Mesothelial cell of epicardium (in vitro differentiated cells): ENCODE measurements at regions not wholly inside any gene's neighbourhood (a gene's known extent, or its start where the extent isn't known, plus 50 kb on each side); places are given as distances from the start of the nearest gene placed in this dataset.

ENCODE experiments used
- DNase-seq, 2 experiments: peaks; one replicate each; pipeline ENCODE4 v3.0.0; 2021; ENCODE audit warnings: low spot score in 2 of 2; ENCODE audit not compliant: unreplicated experiment in 2 of 2
- H3K27ac Mint-ChIP-seq: 2 replicates; pipeline ENCODE4 v1.8.0; 2021; ENCODE audit warnings: mixed read lengths
- H3K27me3 Mint-ChIP-seq: 2 replicates; pipeline ENCODE4 v1.8.0; 2021; ENCODE audit warnings: low read depth, mixed read lengths
- H3K36me3 Mint-ChIP-seq: 2 replicates; pipeline ENCODE4 v1.8.0; 2021; ENCODE audit warnings: mixed read lengths
- H3K4me1 Mint-ChIP-seq: 2 replicates; pipeline ENCODE4 v1.8.0; 2021; ENCODE audit warnings: mixed read lengths
- H3K4me3 Mint-ChIP-seq: 2 replicates; pipeline ENCODE4 v1.8.0; 2021; ENCODE audit warnings: mild to moderate bottlenecking, moderate library complexity, mixed read lengths
- H3K9me3 Mint-ChIP-seq: 2 replicates; pipeline ENCODE4 v1.8.0; 2021; ENCODE audit warnings: mixed read lengths
- CTCF ChIP-seq: fragments of 200-600 bp; sonication (generic); IDR thresholded peaks from one replicate; pipeline ENCODE4 v1.5.0; 2021; ENCODE audit warnings: antibody characterized with exemption; ENCODE audit not compliant: unreplicated experiment

GRCh38 chr9:108184009-108184408, 671.8 kb downstream of the ACTL7B start:
- no peak for DNase-seq
- Mint-ChIP-seq H3K9me3 (no peaks in the 10 kb centered on the region), H3K27ac (no peak overlapping the region), H3K36me3 (no peaks in the 10 kb centered on the region), H3K27me3 (peaks cover 9% of the 10 kb centered on the region), H3K4me1 (no peaks in the 10 kb centered on the region), H3K4me3 (no peak overlapping the region)
- TF ChIP-seq CTCF, result no peak

GRCh38 chr9:108182950-108183381, 672.8 kb downstream of the ACTL7B start:
- Mint-ChIP-seq H3K27me3 (peaks cover 11% of the 10 kb centered on the region), H3K9me3 (no peaks in the 10 kb centered on the region), H3K4me3 (no peak overlapping the region), H3K4me1 (no peaks in the 10 kb centered on the region), H3K27ac (no peak overlapping the region), H3K36me3 (no peaks in the 10 kb centered on the region)
- TF ChIP-seq CTCF, result no peak
- no peak for DNase-seq

- no peaks in the 10 kb centered on the region for H3K9me3 Mint-ChIP-seq
- H3K27ac Mint-ChIP-seq, result no peak overlapping the region
- TF ChIP-seq CTCF, result no peak
- H3K4me1 Mint-ChIP-seq, result no peaks in the 10 kb centered on the region
- DNase-seq, result no peak
- H3K4me3 Mint-ChIP-seq, result no peak overlapping the region
- no peaks in the 10 kb centered on the region for H3K36me3 Mint-ChIP-seq
- peaks cover 11% of the 10 kb centered on the region for H3K27me3 Mint-ChIP-seq
Measured at GRCh38 chr9:108182270-108182669, 673.5 kb downstream of the ACTL7B start.

- no peaks in the 10 kb centered on the region for H3K4me1 Mint-ChIP-seq
- H3K27me3 Mint-ChIP-seq, result peaks cover 11% of the 10 kb centered on the region
- no peaks in the 10 kb centered on the region for H3K36me3 Mint-ChIP-seq
- TF ChIP-seq CTCF, result no peak
- no peak overlapping the region for H3K4me3 Mint-ChIP-seq
- H3K9me3 Mint-ChIP-seq, result no peaks in the 10 kb centered on the region
- no peak for DNase-seq
- H3K27ac Mint-ChIP-seq, result no peak overlapping the region
Measured at GRCh38 chr9:108181441-108181840, 674.3 kb downstream of the ACTL7B start.

GRCh38 chr9:108180541-108180940, 675.2 kb downstream of the ACTL7B start:
- Mint-ChIP-seq H3K9me3 (peaks cover 3% of the 10 kb centered on the region), H3K36me3 (no peaks in the 10 kb centered on the region), H3K4me1 (no peaks in the 10 kb centered on the region), H3K27ac (no peak overlapping the region), H3K27me3 (peaks cover 11% of the 10 kb centered on the region), H3K4me3 (no peak overlapping the region)
- TF ChIP-seq CTCF, result no peak
- DNase-seq, result no peak

GRCh38 chr9:108178318-108178717, 677.5 kb downstream of the ACTL7B start:
- Mint-ChIP-seq H3K27ac (no peak overlapping the region), H3K4me3 (no peak overlapping the region), H3K36me3 (no peaks in the 10 kb centered on the region), H3K9me3 (peaks cover 4% of the 10 kb centered on the region), H3K4me1 (no peaks in the 10 kb centered on the region), H3K27me3 (peaks cover 11% of the 10 kb centered on the region)
- no peak for TF ChIP-seq CTCF
- no peak for DNase-seq
